Vagina (tissue), 2 donors: ENCODE measurements at regions not wholly inside any gene's neighbourhood (a gene's known extent, or its start where the extent isn't known, plus 50 kb on each side); places are given as distances from the start of the nearest gene placed in this dataset.

Experiments
- POLR2AphosphoS5 ChIP-seq, 2 donors: sonication (generic); formaldehyde crosslinking; IDR thresholded peaks; one replicate each; pipeline ENCODE4 v1.9.0; 2017; ENCODE audit warnings: antibody characterized with exemption in 2 of 2, mild to moderate bottlenecking in 2 of 2, low read depth in 1 of 2; ENCODE audit not compliant: insufficient read depth in 1 of 2
- TF ChIP-seq, protein P1 (sequence below), 3 experiments: fragments of 450-650 bp in 2 of 3; fragments of 200-600 bp in 1 of 3; sonication (generic) in 1 of 3; IDR thresholded peaks; one replicate each; pipeline ENCODE4 v1.5.1; 2017 to 2019; ENCODE audit warnings: antibody characterized with exemption in 3 of 3, mild to moderate bottlenecking in 2 of 3, moderate library complexity in 2 of 3

DNA sequence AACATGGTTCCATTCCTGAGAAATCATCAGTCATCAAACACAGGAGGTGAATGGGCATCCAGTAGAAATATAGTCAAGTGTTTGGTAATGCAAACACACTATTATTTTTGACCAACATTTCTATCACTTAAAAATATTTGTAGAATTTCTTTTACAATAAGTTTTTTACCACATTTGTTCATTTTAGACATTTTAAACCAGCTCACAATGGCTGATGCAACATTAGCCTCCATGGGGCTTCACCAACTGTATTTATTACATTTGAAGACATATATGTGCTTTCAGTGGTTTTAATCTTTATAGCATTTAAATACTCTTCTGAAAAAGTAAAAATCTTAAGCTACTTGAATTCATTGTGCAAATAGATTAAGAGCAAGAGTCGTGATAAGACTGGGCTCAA is 1201.4 kb upstream of the TMEM132C start:
- TF ChIP-seq, protein P1, sequence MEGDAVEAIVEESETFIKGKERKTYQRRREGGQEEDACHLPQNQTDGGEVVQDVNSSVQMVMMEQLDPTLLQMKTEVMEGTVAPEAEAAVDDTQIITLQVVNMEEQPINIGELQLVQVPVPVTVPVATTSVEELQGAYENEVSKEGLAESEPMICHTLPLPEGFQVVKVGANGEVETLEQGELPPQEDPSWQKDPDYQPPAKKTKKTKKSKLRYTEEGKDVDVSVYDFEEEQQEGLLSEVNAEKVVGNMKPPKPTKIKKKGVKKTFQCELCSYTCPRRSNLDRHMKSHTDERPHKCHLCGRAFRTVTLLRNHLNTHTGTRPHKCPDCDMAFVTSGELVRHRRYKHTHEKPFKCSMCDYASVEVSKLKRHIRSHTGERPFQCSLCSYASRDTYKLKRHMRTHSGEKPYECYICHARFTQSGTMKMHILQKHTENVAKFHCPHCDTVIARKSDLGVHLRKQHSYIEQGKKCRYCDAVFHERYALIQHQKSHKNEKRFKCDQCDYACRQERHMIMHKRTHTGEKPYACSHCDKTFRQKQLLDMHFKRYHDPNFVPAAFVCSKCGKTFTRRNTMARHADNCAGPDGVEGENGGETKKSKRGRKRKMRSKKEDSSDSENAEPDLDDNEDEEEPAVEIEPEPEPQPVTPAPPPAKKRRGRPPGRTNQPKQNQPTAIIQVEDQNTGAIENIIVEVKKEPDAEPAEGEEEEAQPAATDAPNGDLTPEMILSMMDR (IDR thresholded peaks at IDR 0.05) = no peak
- TF ChIP-seq POLR2AphosphoS5 (IDR thresholded peaks at IDR 0.05; ENCODE audit: insufficient read depth in 1 of 2, low read depth in 1 of 2) = no peak
